AG09309 (cell line): ENCODE measurements at regions not wholly inside any gene's neighbourhood (a gene's known extent, or its start where the extent isn't known, plus 50 kb on each side); places are given as distances from the start of the nearest gene placed in this dataset.

Experiments used
- DNase-seq: peaks from one replicate; pipeline ENCODE4 v3.0.0-alpha.2; 2010; ENCODE audit warnings: low read depth
- H3K4me3 ChIP-seq: 2 replicates; pipeline ENCODE4 v1.5.1; 2011; ENCODE audit warnings: mild to moderate bottlenecking, low read depth, low read length, moderate library complexity; ENCODE audit not compliant: control insufficient read depth
- TF ChIP-seq, protein P1 (sequence below): IDR thresholded peaks from 2 replicates; pipeline ENCODE4 v1.5.1; 2011; ENCODE audit warnings: mild to moderate bottlenecking, low read depth, low read length, inconsistent platforms; ENCODE audit not compliant: insufficient read depth, control insufficient read depth; ENCODE audit errors: missing control alignments

DNA sequence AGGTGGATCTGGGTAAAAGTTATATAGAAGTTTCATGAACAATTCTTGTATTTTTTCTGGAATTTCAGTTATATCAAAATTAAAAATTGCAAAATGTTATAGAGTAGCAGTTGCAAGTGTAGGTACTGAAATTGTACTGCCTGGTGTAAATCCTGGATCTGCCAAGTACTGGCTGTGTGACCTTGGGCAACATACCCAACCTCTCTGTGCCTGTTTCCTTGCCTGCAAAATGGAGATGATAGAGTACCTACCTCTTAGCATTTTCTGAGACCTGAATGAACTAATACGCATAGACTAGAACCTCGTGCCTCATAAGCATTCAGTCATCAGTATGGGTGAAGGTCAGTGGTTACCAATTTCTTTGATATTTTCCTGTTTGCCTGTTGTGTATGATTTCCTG, 290.0 kb upstream of the KAZN start:
- DNase-seq, result no peak
- H3K4me3 ChIP-seq, result no peak overlapping the region
- TF ChIP-seq, protein P1, sequence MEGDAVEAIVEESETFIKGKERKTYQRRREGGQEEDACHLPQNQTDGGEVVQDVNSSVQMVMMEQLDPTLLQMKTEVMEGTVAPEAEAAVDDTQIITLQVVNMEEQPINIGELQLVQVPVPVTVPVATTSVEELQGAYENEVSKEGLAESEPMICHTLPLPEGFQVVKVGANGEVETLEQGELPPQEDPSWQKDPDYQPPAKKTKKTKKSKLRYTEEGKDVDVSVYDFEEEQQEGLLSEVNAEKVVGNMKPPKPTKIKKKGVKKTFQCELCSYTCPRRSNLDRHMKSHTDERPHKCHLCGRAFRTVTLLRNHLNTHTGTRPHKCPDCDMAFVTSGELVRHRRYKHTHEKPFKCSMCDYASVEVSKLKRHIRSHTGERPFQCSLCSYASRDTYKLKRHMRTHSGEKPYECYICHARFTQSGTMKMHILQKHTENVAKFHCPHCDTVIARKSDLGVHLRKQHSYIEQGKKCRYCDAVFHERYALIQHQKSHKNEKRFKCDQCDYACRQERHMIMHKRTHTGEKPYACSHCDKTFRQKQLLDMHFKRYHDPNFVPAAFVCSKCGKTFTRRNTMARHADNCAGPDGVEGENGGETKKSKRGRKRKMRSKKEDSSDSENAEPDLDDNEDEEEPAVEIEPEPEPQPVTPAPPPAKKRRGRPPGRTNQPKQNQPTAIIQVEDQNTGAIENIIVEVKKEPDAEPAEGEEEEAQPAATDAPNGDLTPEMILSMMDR, result no peak

DNA sequence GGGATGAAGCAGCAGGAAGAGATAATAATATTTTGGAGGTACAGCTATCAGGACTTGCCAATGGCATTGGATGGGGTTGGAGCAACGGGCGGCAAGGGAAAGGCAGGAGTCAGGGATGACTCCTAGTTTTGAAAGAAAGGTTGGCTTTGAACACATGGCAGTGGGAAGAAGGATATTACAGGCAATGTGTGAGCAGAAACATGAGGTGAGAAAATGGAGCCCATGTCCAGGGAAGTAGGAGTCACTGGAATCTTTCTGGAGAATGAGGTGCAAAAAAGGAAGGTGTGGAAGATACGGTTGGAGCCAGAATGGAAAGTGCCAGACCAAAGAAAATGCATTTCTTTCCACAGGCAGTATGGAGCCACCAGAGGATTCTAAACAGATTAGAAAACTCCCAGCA, 288.5 kb upstream of the KAZN start:
- TF ChIP-seq, protein P1, result no peak
- H3K4me3 ChIP-seq, result no peak overlapping the region
- DNase-seq, result no peak

DNA sequence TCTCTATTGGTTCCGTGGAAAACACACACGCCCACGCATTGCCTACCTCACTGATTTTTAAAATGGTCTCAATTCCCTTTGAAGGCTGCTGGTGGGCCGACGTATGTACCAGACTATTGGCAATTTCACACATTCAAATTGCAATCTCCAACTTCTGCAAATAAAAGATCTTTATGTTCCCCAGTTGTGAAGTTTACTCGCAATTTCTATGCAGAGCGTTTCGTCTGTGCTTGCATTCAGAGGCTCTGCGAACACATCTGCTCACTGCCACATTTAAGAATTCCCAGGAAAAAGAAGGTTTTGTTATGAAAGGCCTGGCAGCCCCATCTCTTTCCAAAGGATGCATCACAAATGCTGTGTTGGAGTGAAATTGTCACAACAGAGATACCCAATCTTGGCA, 288.0 kb upstream of the KAZN start:
- DNase-seq, result no peak
- no peak overlapping the region for H3K4me3 ChIP-seq
- TF ChIP-seq, protein P1, result no peak

DNA sequence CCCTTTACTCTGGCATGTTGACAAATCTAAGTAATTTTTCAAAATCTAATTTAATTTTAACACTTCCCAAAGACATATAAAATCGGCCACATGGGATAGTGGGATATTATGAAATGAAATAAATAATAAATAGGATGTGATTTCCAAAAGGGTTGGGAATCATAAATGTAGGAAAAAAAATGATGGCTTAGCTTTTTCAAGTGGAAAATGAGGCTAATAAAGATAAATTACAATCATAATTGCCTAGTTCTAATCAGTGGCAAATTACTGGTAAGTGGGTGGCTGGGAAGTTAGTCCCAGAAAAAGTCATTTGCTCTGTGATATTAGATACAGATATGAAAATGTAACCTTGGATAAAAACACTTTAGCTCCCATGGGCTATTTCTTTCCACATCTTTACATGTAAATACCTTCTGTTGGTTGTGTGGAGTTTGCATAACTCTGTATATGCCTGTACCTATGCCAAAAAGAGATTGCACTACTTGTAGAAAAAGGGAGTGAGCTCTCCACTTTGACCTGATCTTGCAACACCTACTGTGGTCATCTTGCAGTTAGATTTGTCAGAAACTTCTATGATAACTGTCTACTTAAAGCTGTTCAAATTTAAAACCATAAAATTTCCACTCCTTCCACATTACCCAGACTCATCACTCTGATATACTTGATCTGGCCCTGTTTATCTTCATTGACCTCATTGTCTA, 284.6 kb upstream of the KAZN start:
- H3K4me3 ChIP-seq, result no peak overlapping the region
- TF ChIP-seq, protein P1, result no peak
- no peak for DNase-seq

DNA sequence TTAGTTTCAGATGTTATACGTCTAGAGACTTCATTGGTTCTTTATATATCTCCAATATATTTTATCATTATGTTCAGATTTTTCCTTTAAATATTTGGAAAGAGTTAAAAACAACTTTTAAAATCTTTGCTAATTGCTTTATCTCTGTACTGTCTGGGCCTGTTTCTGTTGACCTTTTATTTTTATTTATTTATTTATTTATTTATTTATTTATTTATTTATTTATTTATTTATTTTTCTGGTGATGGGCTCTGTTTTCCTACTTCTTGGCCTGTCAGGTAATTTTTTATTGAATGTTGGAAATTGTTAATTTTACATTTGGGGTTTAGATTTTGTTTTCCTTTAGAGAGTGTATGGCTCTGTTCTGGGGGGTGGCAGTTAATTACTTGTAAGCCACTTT, 279.7 kb upstream of the KAZN start:
- TF ChIP-seq, protein P1, result no peak
- DNase-seq, result no peak
- H3K4me3 ChIP-seq, result no peak overlapping the region

DNA sequence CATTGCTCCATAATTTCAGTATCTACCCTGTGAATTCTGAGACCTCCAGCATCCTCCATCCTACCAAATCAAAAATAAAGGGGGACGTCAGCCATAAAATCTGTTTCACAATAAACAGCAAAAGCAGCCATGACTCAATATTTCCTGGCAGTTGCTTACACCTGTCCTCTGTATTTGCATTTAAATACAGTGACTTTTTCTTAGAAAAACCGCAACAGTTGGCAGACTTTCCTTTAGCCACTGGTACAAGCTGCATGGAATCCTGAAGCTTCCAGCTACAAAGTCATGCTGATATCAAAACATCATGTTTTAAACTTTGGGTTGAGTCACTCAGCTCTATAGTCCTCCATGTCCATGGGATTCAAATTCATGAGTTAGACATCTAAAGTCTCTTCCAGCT, 278.0 kb upstream of the KAZN start:
- no peak overlapping the region for H3K4me3 ChIP-seq
- DNase-seq, result peak; percentile 55
- TF ChIP-seq, protein P1, result no peak
